Trophoblast cell (in vitro differentiated cells and primary cell): ENCODE measurements at regions not wholly inside any gene's neighbourhood (a gene's known extent, or its start where the extent isn't known, plus 50 kb on each side); places are given as distances from the start of the nearest gene placed in this dataset.

Experiments
- DNase-seq, 2 donors: peaks; one replicate each; pipeline ENCODE4 v3.0.0-alpha.2; 2016
- H2AFZ ChIP-seq: 2 replicates; pipeline ENCODE4 v1.6.1; 2013; ENCODE audit warnings: low read length, moderate library complexity, mild to moderate bottlenecking; ENCODE audit not compliant: insufficient read depth, poor library complexity
- H2AK5ac ChIP-seq: 2 replicates; pipeline ENCODE4 v1.6.1; 2013; ENCODE audit warnings: mild to moderate bottlenecking, low read length
- H2BK120ac ChIP-seq: 2 replicates; pipeline ENCODE4 v1.6.1; 2013; ENCODE audit warnings: low read length, mild to moderate bottlenecking, moderate library complexity; ENCODE audit not compliant: insufficient read depth, poor library complexity
- H2BK12ac ChIP-seq: 2 replicates; pipeline ENCODE4 v1.6.1; 2013; ENCODE audit warnings: mild to moderate bottlenecking, low read length, moderate library complexity
- H2BK5ac ChIP-seq: 2 replicates; pipeline ENCODE4 v1.6.1; 2013; ENCODE audit warnings: low read length, low read depth, moderate library complexity, mild to moderate bottlenecking; ENCODE audit not compliant: poor library complexity
- H3K14ac ChIP-seq: 2 replicates; pipeline ENCODE4 v1.6.1; 2013; ENCODE audit warnings: mild to moderate bottlenecking, low read length
- H3K18ac ChIP-seq: 2 replicates; pipeline ENCODE4 v1.6.1; 2013; ENCODE audit warnings: mild to moderate bottlenecking, low read length
- H3K23ac ChIP-seq: 2 replicates; pipeline ENCODE4 v1.6.1; 2013; ENCODE audit warnings: low read length
- H3K27ac ChIP-seq: 2 replicates; pipeline ENCODE4 v1.5.1; 2013; ENCODE audit warnings: low read depth, mild to moderate bottlenecking, inconsistent platforms, low read length, moderate library complexity
- H3K27me3 ChIP-seq: 2 replicates; pipeline ENCODE4 v1.6.1; 2013; ENCODE audit warnings: inconsistent platforms, mild to moderate bottlenecking, low read length, moderate library complexity; ENCODE audit not compliant: insufficient read depth
- H3K36me3 ChIP-seq, 2 experiments: 1 replicate in 1 of 2; 2 replicates in 1 of 2; pipeline ENCODE4 v1.6.1; 2013; ENCODE audit warnings: low read length in 2 of 2, mild to moderate bottlenecking in 2 of 2, moderate library complexity in 1 of 2; ENCODE audit not compliant: insufficient read depth in 2 of 2, control insufficient read depth in 1 of 2
- H3K4ac ChIP-seq: 2 replicates; pipeline ENCODE4 v1.6.1; 2013; ENCODE audit warnings: low read depth, mild to moderate bottlenecking, low read length, moderate library complexity
- H3K4me1 ChIP-seq, 2 experiments: 1 replicate in 1 of 2; 2 replicates in 1 of 2; pipeline ENCODE4 v1.6.1; 2013; ENCODE audit warnings: low read length in 2 of 2, mild to moderate bottlenecking in 2 of 2, moderate library complexity in 1 of 2; ENCODE audit not compliant: insufficient read depth in 2 of 2, control insufficient read depth in 1 of 2
- H3K4me2 ChIP-seq: 2 replicates; pipeline ENCODE4 v1.6.1; 2013; ENCODE audit warnings: inconsistent platforms, mild to moderate bottlenecking, low read length, moderate library complexity
- H3K4me3 ChIP-seq: 2 replicates; pipeline ENCODE4 v1.5.1; 2013; ENCODE audit warnings: mild to moderate bottlenecking, low read depth, low read length, inconsistent platforms
- H3K79me1 ChIP-seq: one replicate; pipeline ENCODE4 v1.6.1; 2013; ENCODE audit warnings: low read length
- H3K79me2 ChIP-seq: 2 replicates; pipeline ENCODE4 v1.6.1; 2013; ENCODE audit warnings: low read length, mild to moderate bottlenecking; ENCODE audit not compliant: control insufficient read depth, insufficient read depth, poor library complexity
- H3K9ac ChIP-seq: 2 replicates; pipeline ENCODE4 v1.6.1; 2013; ENCODE audit warnings: mild to moderate bottlenecking, low read length
- H3K9me3 ChIP-seq: 2 replicates; pipeline ENCODE4 v1.6.1; 2013; ENCODE audit warnings: low read depth, mild to moderate bottlenecking, control low read depth, inconsistent platforms, low read length; ENCODE audit not compliant: insufficient read depth
- H4K12ac ChIP-seq: 2 replicates; pipeline ENCODE4 v1.6.1; 2013; ENCODE audit warnings: low read depth, mild to moderate bottlenecking, low read length, moderate library complexity
- H4K8ac ChIP-seq: 2 replicates; pipeline ENCODE4 v1.6.1; 2013; ENCODE audit warnings: low read depth, mild to moderate bottlenecking, low read length, moderate library complexity
- H4K91ac ChIP-seq: one replicate; pipeline ENCODE4 v1.6.1; 2013; ENCODE audit warnings: low read depth, mild to moderate bottlenecking, low read length, moderate library complexity
- WGBS: extraction: QIAGEN DNeasy Blood & Tissue Kit; methylation state at CpG from one replicate; pipeline ENCODE4 v1.1.7; 2013; ENCODE audit warnings: missing lambda C conversion rate; ENCODE audit not compliant: insufficient read length, insufficient coverage; ENCODE audit errors: extremely low coverage; 5-methylcytosine and 5-hydroxymethylcytosine counted together

GRCh38 chr4:137310593-137311490 lies 221.5 kb downstream of the PCDH18 start:
- no peak overlapping the region for H3K23ac ChIP-seq
- no peak for DNase-seq
- no peaks in the 10 kb centered on the region for H3K4me1 ChIP-seq
- H3K79me1 ChIP-seq: no peaks in the 10 kb centered on the region
- no peak overlapping the region for H3K14ac ChIP-seq
- no peak overlapping the region for H3K4me2 ChIP-seq
- WGBS: no CpG with 5 or more reads among the region's 3 CpGs
- no peak overlapping the region for H2BK5ac ChIP-seq
- H3K18ac ChIP-seq: no peak overlapping the region
- no peaks in the 10 kb centered on the region for H3K9me3 ChIP-seq
- no peak overlapping the region for H4K91ac ChIP-seq
- H3K79me2 ChIP-seq: no peaks in the 10 kb centered on the region
- H3K27ac ChIP-seq: no peak overlapping the region
- peak overlapping the region; percentile 10 for H4K8ac ChIP-seq
- no peak overlapping the region for H2BK120ac ChIP-seq
- H3K9ac ChIP-seq: no peak overlapping the region
- H4K12ac ChIP-seq: no peak overlapping the region
- no peaks in the 10 kb centered on the region for H3K36me3 ChIP-seq
- H2AK5ac ChIP-seq: no peak overlapping the region
- no peak overlapping the region for H2BK12ac ChIP-seq
- no peak overlapping the region for H2AFZ ChIP-seq
- no peak overlapping the region for H3K4ac ChIP-seq
- no peaks in the 10 kb centered on the region for H3K27me3 ChIP-seq
- H3K4me3 ChIP-seq: no peak overlapping the region

- no peak for DNase-seq
- Histone ChIP-seq H3K4me3 (no peak overlapping the region), H2AK5ac (no peak overlapping the region)
These were observed 222.1 kb downstream of the PCDH18 start for GRCh38 chr4:137310166-137310565.

GRCh38 chr4:137309424-137309823 lies 222.9 kb downstream of the PCDH18 start:
- H3K9ac ChIP-seq: no peak overlapping the region
- no peak overlapping the region for H2BK5ac ChIP-seq
- DNase-seq: no peak
- H3K27ac ChIP-seq: no peak overlapping the region
- no peak overlapping the region for H3K4ac ChIP-seq
- H4K8ac ChIP-seq: no peak overlapping the region
- no peak overlapping the region for H3K23ac ChIP-seq
- WGBS: no CpG with 5 or more reads among the region's 1 CpG
- no peak overlapping the region for H3K14ac ChIP-seq
- H3K9me3 ChIP-seq: no peaks in the 10 kb centered on the region
- H3K4me1 ChIP-seq: no peaks in the 10 kb centered on the region
- no peak overlapping the region for H2BK120ac ChIP-seq
- H4K12ac ChIP-seq: no peak overlapping the region
- no peak overlapping the region for H3K4me2 ChIP-seq
- H2AK5ac ChIP-seq: no peak overlapping the region
- no peak overlapping the region for H3K4me3 ChIP-seq
- no peak overlapping the region for H2AFZ ChIP-seq
- no peak overlapping the region for H3K18ac ChIP-seq
- no peaks in the 10 kb centered on the region for H3K79me1 ChIP-seq
- H3K79me2 ChIP-seq: no peaks in the 10 kb centered on the region
- no peaks in the 10 kb centered on the region for H3K27me3 ChIP-seq
- no peak overlapping the region for H4K91ac ChIP-seq
- no peaks in the 10 kb centered on the region for H3K36me3 ChIP-seq
- no peak overlapping the region for H2BK12ac ChIP-seq

More at GRCh38 chr4:137310166-137310565, 222.1 kb downstream of the PCDH18 start:
- H3K14ac ChIP-seq: no peak overlapping the region
- no peaks in the 10 kb centered on the region for H3K79me1 ChIP-seq
- no peak overlapping the region for H3K23ac ChIP-seq
- H2AFZ ChIP-seq: no peak overlapping the region
- H4K91ac ChIP-seq: no peak overlapping the region
- no peaks in the 10 kb centered on the region for H3K79me2 ChIP-seq
- no peak overlapping the region for H2BK5ac ChIP-seq
- no peak overlapping the region for H3K9ac ChIP-seq
- no peaks in the 10 kb centered on the region for H3K9me3 ChIP-seq
- no peak overlapping the region for H3K4me2 ChIP-seq
- H4K12ac ChIP-seq: no peak overlapping the region
- no peak overlapping the region for H3K18ac ChIP-seq
- H3K36me3 ChIP-seq: no peaks in the 10 kb centered on the region
- H3K4ac ChIP-seq: no peak overlapping the region
- no peak overlapping the region for H3K27ac ChIP-seq
- no peak overlapping the region for H4K8ac ChIP-seq
- no peak overlapping the region for H2BK120ac ChIP-seq
- H3K27me3 ChIP-seq: no peaks in the 10 kb centered on the region
- H2BK12ac ChIP-seq: no peak overlapping the region
- no peaks in the 10 kb centered on the region for H3K4me1 ChIP-seq

GRCh38 chr4:137307806-137308205 lies 224.5 kb downstream of the PCDH18 start:
- Histone ChIP-seq H3K9me3 (no peaks in the 10 kb centered on the region), H3K27me3 (no peaks in the 10 kb centered on the region)

More at GRCh38 chr4:137307806-137308205, 224.5 kb downstream of the PCDH18 start:
- DNase-seq: no peak
- Histone ChIP-seq H3K14ac (no peak overlapping the region), H3K4ac (no peak overlapping the region), H3K4me2 (no peak overlapping the region), H3K9ac (no peak overlapping the region), H3K23ac (no peak overlapping the region), H3K18ac (no peak overlapping the region), H3K4me1 (no peaks in the 10 kb centered on the region), H3K79me2 (no peaks in the 10 kb centered on the region), H4K91ac (no peak overlapping the region), H4K12ac (no peak overlapping the region), H2AFZ (no peak overlapping the region), H2BK12ac (no peak overlapping the region), H3K79me1 (no peaks in the 10 kb centered on the region), H2BK5ac (no peak overlapping the region), H2BK120ac (no peak overlapping the region), H3K4me3 (no peak overlapping the region), H2AK5ac (no peak overlapping the region), H4K8ac (no peak overlapping the region), H3K36me3 (no peaks in the 10 kb centered on the region), H3K27ac (no peak overlapping the region)
